ENCODE measurements at regions not wholly inside any gene's neighbourhood (a gene's known extent, or its start where the extent isn't known, plus 50 kb on each side); places are given as distances from the start of the nearest gene placed in this dataset.
"Not testable (repeated sequence)": the region's sequence is repeated elsewhere in the genome, so short reads cannot be mapped to it uniquely, and the experiment has no call there.

DNA sequence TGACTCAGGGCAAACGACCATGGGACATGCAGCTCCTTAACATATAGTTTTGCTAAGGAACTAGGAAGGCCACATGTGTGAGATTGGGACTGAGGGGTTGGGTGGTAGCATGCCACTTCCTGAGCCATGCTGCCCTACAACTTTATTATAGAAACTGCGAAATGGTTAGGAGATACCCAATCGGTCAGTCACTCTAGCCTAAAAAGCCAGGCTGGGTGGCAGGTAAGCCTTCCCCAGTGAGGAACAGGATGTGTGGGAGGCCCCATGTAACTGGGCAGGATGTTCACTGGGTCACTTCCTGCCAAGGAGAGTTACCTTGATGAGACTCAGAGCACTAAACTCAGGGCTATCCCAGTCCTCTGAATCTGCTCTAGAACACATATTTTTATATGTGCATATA lies 123.5 kb downstream of the MAP3K7 start:
- no peak for DNase-seq

GRCh38 chr6:90462102-90462501 lies 124.8 kb downstream of the MAP3K7 start:
- DNase-seq: no peak

GRCh38 chr6:90461383-90461782 lies 125.5 kb downstream of the MAP3K7 start:
- no peak for DNase-seq

- peak; percentile 65 for DNase-seq
These were observed 126.8 kb downstream of the MAP3K7 start for GRCh38 chr6:90460051-90460450.

DNA sequence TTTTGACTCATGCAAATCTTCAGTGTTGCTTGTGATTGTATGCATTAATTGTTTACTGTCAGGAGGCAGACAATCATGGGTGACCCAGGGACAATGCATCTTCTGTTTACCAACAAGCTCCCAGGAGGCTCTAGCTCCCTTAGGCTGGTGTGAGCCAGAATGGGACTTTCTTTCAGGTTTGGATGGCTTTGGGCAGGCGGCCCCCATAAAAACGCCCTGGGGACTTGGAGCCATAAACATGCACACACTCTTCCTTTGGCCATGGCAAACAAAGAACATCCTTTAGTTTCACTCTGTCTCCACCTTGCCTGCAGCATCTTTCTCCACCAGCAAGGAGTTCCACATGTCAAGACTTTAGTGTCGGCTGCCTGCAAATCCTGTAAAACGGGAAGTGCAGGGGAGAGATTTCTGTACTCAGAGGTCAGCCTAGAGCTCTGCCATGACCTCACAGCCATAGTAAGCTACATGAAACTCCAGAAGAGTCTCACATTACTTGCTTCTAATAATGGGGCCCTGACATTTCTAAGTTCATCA lies 127.6 kb downstream of the MAP3K7 start:
- DNase-seq: no peak

GRCh38 chr6:90458353-90459224 lies 128.3 kb downstream of the MAP3K7 start:
- no peak for DNase-seq

- DNase-seq: no peak
These were observed 129.0 kb downstream of the MAP3K7 start for GRCh38 chr6:90457867-90458259.

- DNase-seq: not testable (repeated sequence)
These were observed 129.6 kb downstream of the MAP3K7 start for GRCh38 chr6:90456997-90457866.

DNA sequence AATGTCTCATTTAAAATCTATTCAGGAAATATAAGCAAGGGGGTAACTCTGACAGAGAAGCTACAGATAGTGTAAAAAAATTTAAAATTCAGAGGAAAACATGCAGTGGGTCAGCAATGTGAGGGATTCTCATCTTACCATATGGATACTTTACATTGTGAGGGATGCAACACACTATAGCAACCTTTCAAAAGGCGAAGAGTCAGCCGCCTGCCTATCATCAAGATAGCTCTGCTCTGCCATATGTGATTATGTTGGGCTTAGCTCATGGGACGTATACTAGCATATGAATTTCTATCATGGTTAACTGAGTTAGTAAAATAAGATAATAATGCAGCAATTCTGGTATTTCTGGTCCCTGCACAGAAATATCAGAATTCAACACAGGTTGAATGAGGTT lies 130.9 kb downstream of the MAP3K7 start:
- DNase-seq: no peak

DNA sequence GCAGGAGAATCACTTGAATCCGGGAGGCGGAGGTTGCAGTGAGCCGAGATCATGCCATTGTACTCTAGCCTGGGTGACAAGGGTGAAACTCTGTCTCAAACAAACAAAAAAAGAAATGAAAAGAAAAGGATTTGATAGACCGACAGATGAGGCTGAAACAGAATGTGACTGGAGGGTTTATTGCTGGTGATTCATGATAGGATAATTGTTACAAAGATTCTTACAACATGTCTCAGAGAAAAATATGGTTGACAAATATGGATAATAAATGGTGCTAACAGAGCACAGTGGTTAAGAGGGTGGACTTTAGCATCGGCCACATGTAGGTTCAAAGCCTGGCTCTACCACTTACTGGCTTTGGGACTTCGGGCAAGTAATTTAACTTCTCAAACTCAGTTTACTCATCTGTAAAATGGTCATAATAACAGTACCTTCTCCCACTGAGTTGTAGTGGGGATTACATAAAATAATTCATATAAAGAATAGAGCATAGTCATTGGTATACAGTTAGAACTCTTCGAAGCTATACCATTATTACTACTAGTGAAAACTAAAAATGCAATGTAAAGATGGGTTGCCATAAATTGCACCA lies 131.9 kb downstream of the MAP3K7 start:
- DNase-seq: no peak

DNA sequence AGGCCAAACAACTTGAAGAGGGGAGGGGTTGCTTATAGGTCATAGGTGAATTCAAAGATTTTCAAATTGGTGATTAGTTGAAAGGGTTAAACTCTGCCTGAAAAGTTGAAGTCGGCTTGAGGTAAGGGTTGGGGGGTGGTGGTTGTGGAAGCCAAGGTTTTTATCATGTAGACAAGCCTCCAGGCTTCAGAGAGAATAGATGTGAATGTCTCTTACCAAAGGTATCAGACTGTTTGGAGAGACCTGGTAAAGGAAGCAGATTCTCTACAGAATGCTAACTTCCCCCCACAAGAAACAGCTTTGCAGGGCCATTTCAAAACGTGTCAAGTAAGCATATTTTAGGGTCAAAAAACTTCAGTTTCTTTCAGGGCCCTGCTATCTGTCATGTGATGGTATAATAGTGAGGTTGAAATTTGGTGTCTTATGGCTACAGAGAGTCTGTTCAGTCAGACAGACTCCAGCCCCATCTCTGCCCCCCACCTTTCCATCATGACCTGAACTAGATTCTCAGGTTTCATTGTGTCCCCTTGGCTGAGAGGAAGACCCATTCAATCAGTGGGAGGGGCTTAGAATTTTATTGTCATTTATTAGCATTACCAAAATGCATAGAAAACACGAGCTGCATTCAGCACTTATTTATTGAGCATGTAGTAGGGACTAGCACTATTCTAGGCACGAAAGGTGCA lies 136.5 kb downstream of the MAP3K7 start:
- no peak for DNase-seq

GRCh38 chr6:90449311-90449710 lies 137.6 kb downstream of the MAP3K7 start:
- DNase-seq: no peak

GRCh38 chr6:90448836-90449235 lies 138.0 kb downstream of the MAP3K7 start:
- DNase-seq: no peak

- DNase-seq: peak; percentile 25
These were observed 140.7 kb downstream of the MAP3K7 start for GRCh38 chr6:90446164-90446563.

DNA sequence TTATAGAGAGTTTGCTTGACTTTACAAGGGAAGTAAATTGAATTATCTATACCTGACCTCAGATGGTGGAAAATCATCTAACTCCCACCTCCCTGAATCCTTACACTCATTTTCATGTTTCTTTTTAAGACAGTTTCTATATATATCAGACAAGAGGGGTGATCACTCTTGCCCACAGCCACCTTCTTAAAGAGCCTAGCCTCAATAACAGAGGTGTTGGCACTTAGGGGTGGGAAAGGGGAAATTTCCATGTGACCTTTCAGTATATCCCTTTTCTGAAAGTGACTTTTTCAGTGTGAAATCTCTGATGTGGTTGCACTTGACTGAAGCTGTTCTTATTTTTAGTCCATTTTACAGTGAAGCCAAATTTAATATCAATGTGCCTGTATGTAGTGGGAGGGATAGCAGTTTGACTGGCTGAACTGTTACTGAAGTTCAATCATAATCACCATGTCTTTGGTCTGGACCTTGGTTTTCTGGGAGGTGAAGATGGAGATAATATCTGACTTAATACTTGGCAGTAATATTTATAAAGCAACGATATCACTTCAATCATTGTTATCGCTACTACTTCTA lies 141.3 kb downstream of the MAP3K7 start:
- DNase-seq: no peak

DNA sequence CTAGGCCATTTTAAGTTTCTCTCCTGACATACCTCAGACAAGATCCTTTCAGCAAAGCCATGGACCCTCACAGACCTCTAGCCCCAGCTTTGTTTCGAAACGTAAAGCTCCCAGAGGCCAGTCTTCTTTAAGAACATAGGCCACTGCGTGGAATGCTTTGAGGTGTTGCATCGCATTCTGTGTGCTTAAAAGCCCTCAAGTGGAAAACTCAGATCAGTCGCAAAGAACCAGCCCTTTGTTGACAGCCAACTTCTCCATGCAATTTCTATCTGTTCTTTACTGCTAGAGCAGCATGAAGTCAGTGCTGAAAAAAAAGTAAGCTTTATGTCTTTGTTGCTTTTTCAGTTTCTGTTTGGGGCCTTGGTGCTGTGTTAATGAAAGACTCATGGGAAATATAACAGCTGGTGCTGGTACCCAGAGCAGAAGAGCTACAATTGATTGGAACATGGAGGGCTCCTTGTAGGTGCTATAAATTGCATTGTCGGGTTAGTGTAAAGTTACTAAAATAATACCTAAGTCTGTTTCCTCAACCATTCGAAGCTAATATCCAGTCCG lies 142.6 kb downstream of the MAP3K7 start:
- no peak for DNase-seq

- peak; percentile 57 for DNase-seq
These were observed 144.5 kb downstream of the MAP3K7 start for GRCh38 chr6:90442366-90442765.

- peak; percentile 24 for DNase-seq
These were observed 144.1 kb upstream of the BACH2 start for GRCh38 chr6:90440586-90441283.

GRCh38 chr6:90439586-90439985 lies 142.9 kb upstream of the BACH2 start:
- no peak for DNase-seq

DNA sequence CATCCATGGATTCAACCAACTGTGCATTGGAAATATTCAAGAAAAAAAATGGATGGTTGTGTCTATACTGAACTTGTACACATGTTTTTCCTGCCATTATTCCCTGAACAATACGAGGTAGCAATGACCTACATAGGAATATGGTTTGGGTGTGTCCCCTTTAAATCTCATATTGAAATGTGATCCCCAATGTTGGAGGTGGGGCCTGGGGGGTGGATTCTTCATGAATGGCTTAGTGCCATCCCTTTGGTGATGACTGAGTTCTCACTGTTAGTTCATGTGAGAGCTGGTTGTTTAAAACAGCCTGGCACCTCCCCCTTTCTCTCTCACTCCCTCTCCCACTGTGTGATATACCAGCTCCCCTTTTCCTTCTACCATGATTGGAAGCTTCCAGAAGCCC lies 139.8 kb upstream of the BACH2 start:
- DNase-seq: no peak

- DNase-seq: no peak
These were observed 138.7 kb upstream of the BACH2 start for GRCh38 chr6:90435207-90435899.

Data from fibroblast of upper back skin (primary cell).